Stomach (tissue), 8 donors: ENCODE measurements at regions not wholly inside any gene's neighbourhood (a gene's known extent, or its start where the extent isn't known, plus 50 kb on each side); places are given as distances from the start of the nearest gene placed in this dataset.

Experiments used
- DNase-seq, 2 donors: peaks; one replicate each; pipeline versions ENCODE4 v3.0.0 to v3.0.0-alpha.2; 2013 to 2019
- H3K27ac ChIP-seq, 5 donors: fragments of 200-600 bp in 4 of 5; sonication (generic) in 4 of 5; one replicate each; pipeline ENCODE4 v1.5.1; 2013 to 2019; ENCODE audit warnings: mild to moderate bottlenecking in 1 of 5, moderate library complexity in 1 of 5
- H3K27me3 ChIP-seq, 3 donors: fragments of 200-600 bp; sonication (generic); one replicate each; pipeline ENCODE4 v1.5.1; 2017 to 2019; ENCODE audit warnings: mixed run types in 1 of 3
- H3K36me3 ChIP-seq, 4 donors: fragments of 200-600 bp; sonication (generic); 1 replicate in 3 of 4; 2 replicates in 1 of 4; pipeline ENCODE4 v1.5.1; 2016 to 2019
- H3K4me1 ChIP-seq, 4 donors: fragments of 200-600 bp; sonication (generic); one replicate each; pipeline ENCODE4 v1.5.1; 2016 to 2019
- H3K4me3 ChIP-seq, 4 donors: fragments of 200-600 bp; sonication (generic) in 3 of 4; one replicate each; pipeline ENCODE4 v1.5.1; 2016 to 2019; ENCODE audit warnings: mild to moderate bottlenecking in 1 of 4
- H3K9me3 ChIP-seq, 4 donors: fragments of 200-600 bp; sonication (generic); one replicate each; pipeline ENCODE4 v1.5.1; 2016 to 2019
- EP300 ChIP-seq: sonication (generic); formaldehyde crosslinking; IDR thresholded peaks from one replicate; pipeline ENCODE4 v1.6.1; 2017; ENCODE audit warnings: antibody characterized with exemption
- POLR2A ChIP-seq, 4 donors: fragments of 450-650 bp; IDR thresholded peaks; one replicate each; pipeline ENCODE4 v1.6.1; 2016; ENCODE audit warnings: antibody characterized with exemption in 4 of 4, control low read depth in 2 of 4, mild to moderate bottlenecking in 1 of 4, moderate library complexity in 1 of 4
- POLR2AphosphoS5 ChIP-seq, 3 donors: sonication (generic); formaldehyde crosslinking; IDR thresholded peaks; one replicate each; pipeline ENCODE4 v1.6.1; 2016; ENCODE audit warnings: antibody characterized with exemption in 3 of 3
- WGBS, 5 donors: extraction: QIAGEN DNeasy Blood & Tissue Kit in 3 of 5; methylation state at CpG; one replicate each; pipeline versions ENCODE4 v1.1.5 to v1.1.7; 2013 to 2018; 5-methylcytosine and 5-hydroxymethylcytosine counted together
- intact Hi-C: fragments of 100-400 bp; cut with DNase I; formaldehyde crosslinking; loops from one replicate; pipeline ENCODE4 v1.15.1; 2023; ENCODE audit warnings: low total_unique reads
- TF ChIP-seq, protein P1 (sequence below), 7 experiments: fragments of 450-650 bp in 4 of 7; fragments of 200-600 bp in 3 of 7; sonication (generic) in 3 of 7; IDR thresholded peaks; one replicate each; pipeline ENCODE4 v1.5.1; 2016 to 2019; ENCODE audit warnings: antibody characterized with exemption in 7 of 7, control low read depth in 2 of 7, mild to moderate bottlenecking in 1 of 7
- donor health status: healthy with polysubstance abuse.
- donor health status: Bipolar disorder and iron deficiency.
- donor health status: healthy.

DNA sequence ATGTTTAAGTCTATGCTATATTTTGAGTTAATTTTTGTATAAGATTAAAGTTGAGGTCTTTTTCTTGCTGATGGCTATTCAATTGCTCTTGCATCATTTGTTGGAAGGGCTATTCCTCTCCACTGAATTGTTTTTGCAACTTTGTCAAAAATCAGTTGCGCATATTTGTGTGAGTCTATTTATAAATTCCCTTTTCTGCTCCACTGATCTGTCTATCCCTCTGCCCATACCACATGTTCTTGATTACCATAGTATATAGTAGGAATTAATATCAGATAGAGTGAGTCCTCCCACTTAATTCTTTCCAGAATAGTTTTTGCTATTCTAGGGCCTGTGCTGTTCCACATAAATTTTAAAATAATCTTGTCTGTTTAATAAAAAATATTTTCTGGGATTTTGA lies 152.4 kb upstream of the ADCY1 start:
- intact Hi-C loops = no loop called here
- Histone ChIP-seq H3K9me3 (no peaks in the 10 kb centered on the region), H3K27ac (no peak overlapping the region), H3K27me3 (no peaks in the 10 kb centered on the region), H3K4me3 (no peak overlapping the region), H3K4me1 (no peaks in the 10 kb centered on the region), H3K36me3 (no peaks in the 10 kb centered on the region)
- WGBS, 5 donors = 82 to 96% (median 94%) methylated on average over 1 of the region's 1 CpG
- DNase-seq = no peak
- TF ChIP-seq, protein P1, sequence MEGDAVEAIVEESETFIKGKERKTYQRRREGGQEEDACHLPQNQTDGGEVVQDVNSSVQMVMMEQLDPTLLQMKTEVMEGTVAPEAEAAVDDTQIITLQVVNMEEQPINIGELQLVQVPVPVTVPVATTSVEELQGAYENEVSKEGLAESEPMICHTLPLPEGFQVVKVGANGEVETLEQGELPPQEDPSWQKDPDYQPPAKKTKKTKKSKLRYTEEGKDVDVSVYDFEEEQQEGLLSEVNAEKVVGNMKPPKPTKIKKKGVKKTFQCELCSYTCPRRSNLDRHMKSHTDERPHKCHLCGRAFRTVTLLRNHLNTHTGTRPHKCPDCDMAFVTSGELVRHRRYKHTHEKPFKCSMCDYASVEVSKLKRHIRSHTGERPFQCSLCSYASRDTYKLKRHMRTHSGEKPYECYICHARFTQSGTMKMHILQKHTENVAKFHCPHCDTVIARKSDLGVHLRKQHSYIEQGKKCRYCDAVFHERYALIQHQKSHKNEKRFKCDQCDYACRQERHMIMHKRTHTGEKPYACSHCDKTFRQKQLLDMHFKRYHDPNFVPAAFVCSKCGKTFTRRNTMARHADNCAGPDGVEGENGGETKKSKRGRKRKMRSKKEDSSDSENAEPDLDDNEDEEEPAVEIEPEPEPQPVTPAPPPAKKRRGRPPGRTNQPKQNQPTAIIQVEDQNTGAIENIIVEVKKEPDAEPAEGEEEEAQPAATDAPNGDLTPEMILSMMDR (IDR thresholded peaks at IDR 0.05) = no peak
- TF ChIP-seq POLR2A (IDR thresholded peaks at IDR 0.05) (no peak), EP300 (no peak), POLR2AphosphoS5 (IDR thresholded peaks at IDR 0.05) (no peak)

DNA sequence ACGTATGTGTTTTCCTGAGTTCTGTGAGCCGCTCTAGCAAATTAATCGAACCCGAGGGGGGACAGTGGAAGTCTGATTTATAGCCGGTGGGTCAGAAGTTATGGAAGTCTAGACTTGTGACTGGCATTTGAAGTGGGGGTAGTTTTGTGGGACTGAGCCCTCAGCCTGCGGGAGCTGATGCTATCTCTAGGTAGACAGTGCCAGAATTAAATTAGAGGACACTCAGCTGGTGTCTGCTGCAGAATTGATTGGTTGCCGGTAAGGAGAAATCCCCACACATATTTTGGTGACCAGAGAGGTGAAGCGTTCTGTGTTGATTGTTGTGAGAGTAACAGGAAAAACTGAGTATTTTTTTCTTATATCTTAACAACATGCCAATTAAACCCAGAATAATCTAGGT lies 143.8 kb upstream of the ADCY1 start:
- Histone ChIP-seq H3K4me3 (no peak overlapping the region), H3K36me3 (no peaks in the 10 kb centered on the region), H3K4me1 (no peaks in the 10 kb centered on the region), H3K27me3 (no peaks in the 10 kb centered on the region), H3K27ac (no peak overlapping the region), H3K9me3 (no peaks in the 10 kb centered on the region)
- DNase-seq = no peak
- TF ChIP-seq, protein P1 (IDR thresholded peaks at IDR 0.05) = no peak
- TF ChIP-seq POLR2AphosphoS5 (IDR thresholded peaks at IDR 0.05) (no peak), POLR2A (IDR thresholded peaks at IDR 0.05) (no peak), EP300 (no peak)
- WGBS, 5 donors = 87 to 92% (median 90%) methylated on average over 8 of the region's 8 CpGs
- intact Hi-C loops = no loop called here

DNA sequence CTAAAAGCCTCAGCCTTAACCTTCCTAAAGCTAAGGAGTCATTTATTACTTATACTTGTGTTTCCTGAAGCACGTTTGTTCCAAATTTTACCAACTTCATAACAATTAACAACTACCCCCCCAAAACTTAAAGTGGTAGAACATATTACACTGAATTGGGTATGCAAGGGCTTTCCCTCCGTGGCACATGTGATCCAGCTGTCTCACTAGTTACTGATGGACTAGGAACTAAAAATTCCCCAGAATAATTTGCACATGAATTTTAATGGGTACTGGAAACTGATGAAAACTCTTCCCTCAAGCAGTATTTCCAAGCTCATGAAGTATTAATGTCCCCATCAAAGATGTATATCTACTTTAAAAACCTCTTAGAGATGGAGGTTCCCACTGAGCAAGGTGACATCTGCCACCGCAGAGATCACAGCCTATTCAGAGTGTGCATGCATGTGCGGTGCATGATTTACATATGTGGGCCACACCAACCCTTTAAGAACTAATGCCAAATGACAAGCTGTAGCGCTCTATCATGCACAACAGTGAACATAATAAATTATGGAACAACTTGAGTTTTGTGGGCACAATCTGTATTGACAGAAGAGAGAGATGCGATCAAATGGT lies 139.9 kb upstream of the ADCY1 start:
- Histone ChIP-seq H3K9me3 (no peaks in the 10 kb centered on the region), H3K27ac (no peak overlapping the region), H3K36me3 (no peaks in the 10 kb centered on the region), H3K4me3 (no peak overlapping the region), H3K27me3 (no peaks in the 10 kb centered on the region), H3K4me1 (no peaks in the 10 kb centered on the region)
- 75 to 83% (median 76%) methylated on average over 6 of the region's 6 CpGs for WGBS, 5 donors
- DNase-seq = no peak
- intact Hi-C loops = no loop called here
- no peak for TF ChIP-seq POLR2A (IDR thresholded peaks at IDR 0.05)
- TF ChIP-seq EP300 = no peak
- TF ChIP-seq, protein P1 (IDR thresholded peaks at IDR 0.05) = no peak
- TF ChIP-seq POLR2AphosphoS5 (IDR thresholded peaks at IDR 0.05) = no peak

DNA sequence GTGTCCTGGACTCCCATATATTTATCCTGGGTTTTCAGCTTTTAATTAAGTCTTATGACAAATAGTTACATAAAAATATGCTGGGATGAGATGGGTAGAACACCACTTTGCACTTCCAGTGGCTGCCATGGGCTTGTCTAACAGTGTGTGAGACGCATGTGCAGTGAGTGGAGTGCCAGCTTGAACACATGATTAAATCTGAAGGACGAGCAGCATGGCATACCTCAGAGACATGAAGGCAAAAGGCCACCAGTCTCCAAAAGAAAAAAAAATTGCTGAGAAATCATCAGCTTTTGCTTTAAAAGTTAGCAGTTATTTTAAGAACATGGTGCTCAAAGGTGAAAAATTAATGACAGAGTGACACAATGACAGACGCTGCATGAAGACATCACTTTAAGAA lies 139.0 kb upstream of the ADCY1 start:
- no peaks in the 10 kb centered on the region for H3K4me1 ChIP-seq
- intact Hi-C loops = no loop called here
- DNase-seq = no peak
- peaks cover 0 to 6% (median 2%) of the 10 kb centered on the region in 4 donors for H3K9me3 ChIP-seq
- no peak for TF ChIP-seq EP300
- TF ChIP-seq POLR2AphosphoS5 (IDR thresholded peaks at IDR 0.05) = no peak
- no peak for TF ChIP-seq POLR2A (IDR thresholded peaks at IDR 0.05)
- TF ChIP-seq, protein P1 (IDR thresholded peaks at IDR 0.05) = no peak
- no peaks in the 10 kb centered on the region for H3K36me3 ChIP-seq
- no peak overlapping the region for H3K27ac ChIP-seq
- WGBS, 5 donors = 88 to 90% (median 89%) methylated on average over 3 of the region's 3 CpGs
- H3K27me3 ChIP-seq = no peaks in the 10 kb centered on the region
- H3K4me3 ChIP-seq = no peak overlapping the region
